ENCODE measurements at regions not wholly inside any gene's neighbourhood (a gene's known extent, or its start where the extent isn't known, plus 50 kb on each side); places are given as distances from the start of the nearest gene placed in this dataset.

- Histone ChIP-seq H3K4me1 (ENCODE audit: control insufficient read depth, low read length) (no peaks in the 10 kb centered on the region), H3K27ac (ENCODE audit: low read depth, low read length) (no peak overlapping the region), H3K36me3 (ENCODE audit: control insufficient read depth, low read length) (no peaks in the 10 kb centered on the region), H3K4me3 (ENCODE audit: low read length) (no peak overlapping the region), H3K9me3 (ENCODE audit: control insufficient read depth, insufficient read depth, low read length) (no peaks in the 10 kb centered on the region), H4K20me1 (ENCODE audit: control insufficient read depth, insufficient read depth, low read depth, low read length) (no peaks in the 10 kb centered on the region), H3K4me2 (ENCODE audit: low read length) (no peak overlapping the region), H3F3A (ENCODE audit: control insufficient read depth, insufficient read depth) (no peaks in the 10 kb centered on the region), H3K79me2 (ENCODE audit: control insufficient read depth, low read length) (no peaks in the 10 kb centered on the region), H3K9me2 (replicated peaks; ENCODE audit: control insufficient read depth, low read length) (no peaks in the 10 kb centered on the region), H3K27me3 (ENCODE audit: control insufficient read depth, low read length) (no peaks in the 10 kb centered on the region)
- no peak for TF ChIP-seq CTCF (IDR thresholded peaks at IDR 0.05; ENCODE audit: low read depth, low read length, poor library complexity, severe bottlenecking)
- no peak for TF ChIP-seq EZH2phosphoT487 (IDR thresholded peaks at IDR 0.05; ENCODE audit: borderline replicate concordance, low read length)
These were observed 263.8 kb upstream of the CDIN1 start for GRCh38 chr15:36315649-36316048.

- Histone ChIP-seq H3K79me2 (ENCODE audit: control insufficient read depth, low read length) (no peaks in the 10 kb centered on the region), H3F3A (ENCODE audit: control insufficient read depth, insufficient read depth) (no peaks in the 10 kb centered on the region), H3K9me3 (ENCODE audit: control insufficient read depth, insufficient read depth, low read length) (no peaks in the 10 kb centered on the region; the same call in 1 of the 2 replicates), H3K9me2 (replicated peaks; ENCODE audit: control insufficient read depth, low read length) (no peaks in the 10 kb centered on the region), H3K4me1 (ENCODE audit: control insufficient read depth, low read length) (no peaks in the 10 kb centered on the region), H3K36me3 (ENCODE audit: control insufficient read depth, low read length) (no peaks in the 10 kb centered on the region), H3K27me3 (ENCODE audit: control insufficient read depth, low read length) (no peaks in the 10 kb centered on the region), H4K20me1 (ENCODE audit: control insufficient read depth, insufficient read depth, low read depth, low read length) (no peaks in the 10 kb centered on the region), H3K4me3 (ENCODE audit: low read length) (no peak overlapping the region), H3K4me2 (ENCODE audit: low read length) (no peak overlapping the region), H3K27ac (ENCODE audit: low read depth, low read length) (no peak overlapping the region)
- TF ChIP-seq CTCF (IDR thresholded peaks at IDR 0.05; ENCODE audit: low read depth, low read length, poor library complexity, severe bottlenecking), result no peak
- TF ChIP-seq EZH2phosphoT487 (IDR thresholded peaks at IDR 0.05; ENCODE audit: borderline replicate concordance, low read length), result no peak
These were observed 255.8 kb upstream of the CDIN1 start for GRCh38 chr15:36323615-36324014.

- Histone ChIP-seq H3K9me3 (ENCODE audit: control insufficient read depth, insufficient read depth, low read length) (no peaks in the 10 kb centered on the region; the same call in 1 of the 2 replicates), H3K4me3 (ENCODE audit: low read length) (no peak overlapping the region), H3F3A (ENCODE audit: control insufficient read depth, insufficient read depth) (no peaks in the 10 kb centered on the region), H3K27me3 (ENCODE audit: control insufficient read depth, low read length) (no peaks in the 10 kb centered on the region), H3K36me3 (ENCODE audit: control insufficient read depth, low read length) (no peaks in the 10 kb centered on the region), H3K4me2 (ENCODE audit: low read length) (no peak overlapping the region), H3K4me1 (ENCODE audit: control insufficient read depth, low read length) (no peaks in the 10 kb centered on the region), H3K79me2 (ENCODE audit: control insufficient read depth, low read length) (no peaks in the 10 kb centered on the region), H3K27ac (ENCODE audit: low read depth, low read length) (no peak overlapping the region), H3K9me2 (replicated peaks; ENCODE audit: control insufficient read depth, low read length) (no peaks in the 10 kb centered on the region), H4K20me1 (ENCODE audit: control insufficient read depth, insufficient read depth, low read depth, low read length) (no peaks in the 10 kb centered on the region)
- TF ChIP-seq CTCF (IDR thresholded peaks at IDR 0.05; ENCODE audit: low read depth, low read length, poor library complexity, severe bottlenecking), result no peak
These were observed 254.2 kb upstream of the CDIN1 start for GRCh38 chr15:36325206-36325605.

- no peak for TF ChIP-seq EZH2phosphoT487 (IDR thresholded peaks at IDR 0.05; ENCODE audit: borderline replicate concordance, low read length)
- no peak for TF ChIP-seq CTCF (IDR thresholded peaks at IDR 0.05; ENCODE audit: low read depth, low read length, poor library complexity, severe bottlenecking)
- no peak overlapping the region for H3K27ac ChIP-seq (ENCODE audit: low read depth, low read length)
- H3K4me3 ChIP-seq (ENCODE audit: low read length), result no peak overlapping the region
- H4K20me1 ChIP-seq (ENCODE audit: control insufficient read depth, insufficient read depth, low read depth, low read length), result no peaks in the 10 kb centered on the region
- no peaks in the 10 kb centered on the region for H3F3A ChIP-seq (ENCODE audit: control insufficient read depth, insufficient read depth)
- no peaks in the 10 kb centered on the region for H3K79me2 ChIP-seq (ENCODE audit: control insufficient read depth, low read length)
- no peak overlapping the region for H3K4me2 ChIP-seq (ENCODE audit: low read length)
- H3K27me3 ChIP-seq (ENCODE audit: control insufficient read depth, low read length), result no peaks in the 10 kb centered on the region
- no peaks in the 10 kb centered on the region for H3K36me3 ChIP-seq (ENCODE audit: control insufficient read depth, low read length)
- no peaks in the 10 kb centered on the region; the same call in 1 of the 2 replicates for H3K9me3 ChIP-seq (ENCODE audit: control insufficient read depth, insufficient read depth, low read length)
- H3K4me1 ChIP-seq (ENCODE audit: control insufficient read depth, low read length), result no peaks in the 10 kb centered on the region
- no peaks in the 10 kb centered on the region for H3K9me2 ChIP-seq (replicated peaks; ENCODE audit: control insufficient read depth, low read length)
These were observed 249.8 kb upstream of the CDIN1 start for GRCh38 chr15:36329592-36329991.
